HG03521 (cell line): ENCODE measurements at regions not wholly inside any gene's neighbourhood (a gene's known extent, or its start where the extent isn't known, plus 50 kb on each side); places are given as distances from the start of the nearest gene placed in this dataset.

Source experiments
- ATAC-seq: cut with Tn5 transposase; IDR thresholded peaks from one replicate; pipeline ENCODE4 v1.9.1; 2021; ENCODE audit warnings: mild to moderate bottlenecking, moderate library complexity; ENCODE audit not compliant: unreplicated experiment

DNA sequence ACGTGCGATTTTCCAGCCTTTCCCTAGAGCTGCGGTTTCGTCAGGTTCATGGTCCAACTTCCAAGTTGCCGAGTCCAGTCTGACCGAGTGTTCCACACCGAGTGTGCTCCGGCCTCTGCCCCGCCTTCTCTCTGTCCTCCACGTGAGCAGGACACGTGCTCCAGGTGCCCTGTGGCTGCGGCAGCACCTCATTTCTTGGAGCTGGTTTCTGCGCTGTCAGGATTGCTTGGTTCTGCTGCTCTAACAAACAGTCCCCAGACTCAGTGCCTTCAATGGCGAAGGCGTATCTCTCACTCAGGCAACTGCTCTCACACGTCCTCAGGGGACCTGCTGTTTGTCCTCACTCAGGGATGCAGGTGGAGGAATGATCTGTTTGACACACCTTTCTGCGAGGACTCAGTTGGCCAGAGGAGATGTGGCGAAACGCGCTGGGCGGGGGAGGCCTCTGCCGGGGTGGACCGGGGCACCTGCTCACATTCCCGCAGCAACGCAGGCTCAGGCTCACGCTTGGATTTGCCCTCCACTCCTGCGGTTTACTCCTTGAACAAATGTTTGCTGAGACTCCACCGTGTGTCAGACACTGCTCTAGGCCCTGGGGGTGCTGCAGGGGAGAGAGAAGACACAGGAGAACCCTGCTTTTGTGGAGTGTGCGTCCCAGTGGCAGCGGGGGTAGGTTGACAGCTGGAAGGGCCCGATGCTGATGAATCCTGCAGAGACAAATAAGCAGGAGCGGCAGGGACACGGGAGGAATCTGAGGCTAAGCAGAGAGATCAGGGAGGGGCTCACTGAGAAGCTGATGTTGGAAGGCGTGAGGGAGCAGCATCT lies 63.4 kb upstream of the FBRSL1 start:
- ATAC-seq: no peak

DNA sequence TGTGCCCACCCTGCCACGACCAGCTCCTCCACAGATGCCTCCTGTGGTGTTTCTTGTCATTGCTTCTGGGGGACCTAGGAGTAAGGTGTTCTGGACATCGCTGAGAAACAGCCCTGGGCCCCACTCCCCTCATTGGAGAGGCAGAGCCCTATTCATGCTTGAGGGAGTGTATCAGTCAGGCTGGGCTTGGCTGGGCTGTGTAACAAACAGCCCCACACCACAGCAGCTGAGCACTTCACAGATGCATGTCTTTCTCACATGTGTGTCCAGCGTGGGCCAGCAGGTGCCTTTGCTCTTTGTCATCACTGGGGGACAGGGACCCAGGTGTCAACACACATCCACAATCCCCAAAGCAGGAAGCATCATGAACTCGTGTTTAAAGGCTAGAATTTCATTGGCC lies 65.1 kb upstream of the FBRSL1 start:
- ATAC-seq: no peak

DNA sequence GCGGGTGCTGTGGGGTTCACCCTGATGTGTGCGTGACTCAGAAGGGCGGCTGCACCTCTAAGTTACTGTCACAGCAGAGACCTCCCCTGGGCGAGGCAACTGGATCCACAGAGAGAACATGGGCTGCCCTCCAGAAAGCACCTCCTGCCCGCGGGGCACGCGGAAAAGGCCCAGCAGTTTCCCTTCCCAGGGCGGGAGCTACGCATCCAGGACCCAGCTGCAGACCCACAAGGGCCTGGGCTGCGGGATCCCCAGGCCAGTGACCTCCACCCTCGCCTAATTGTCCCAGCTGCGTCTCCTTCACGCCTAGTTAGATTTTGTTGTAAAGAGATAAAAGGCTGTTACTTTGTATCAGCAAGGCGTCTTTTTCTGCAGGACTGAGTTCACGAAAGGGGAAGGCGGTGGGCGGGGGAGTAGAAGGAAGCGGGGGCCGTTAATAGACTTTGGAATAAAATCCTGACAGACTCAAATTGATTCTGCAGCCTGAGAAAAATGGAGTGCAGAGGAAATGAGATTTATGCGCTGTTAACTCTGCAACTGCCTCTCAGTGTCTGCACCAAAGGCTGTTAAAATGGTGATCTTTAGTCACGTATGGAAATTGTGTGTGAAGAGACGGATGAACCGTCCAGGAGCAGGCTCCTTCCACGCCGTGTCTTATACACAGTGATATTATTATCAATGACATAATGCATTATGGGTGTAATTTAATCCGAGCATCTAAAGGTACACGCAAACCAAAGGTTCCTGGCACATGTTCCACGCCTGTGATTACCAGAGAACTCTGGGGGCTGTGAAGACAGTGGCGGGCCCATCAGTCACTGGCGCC lies 65.9 kb upstream of the FBRSL1 start:
- ATAC-seq: no peak

DNA sequence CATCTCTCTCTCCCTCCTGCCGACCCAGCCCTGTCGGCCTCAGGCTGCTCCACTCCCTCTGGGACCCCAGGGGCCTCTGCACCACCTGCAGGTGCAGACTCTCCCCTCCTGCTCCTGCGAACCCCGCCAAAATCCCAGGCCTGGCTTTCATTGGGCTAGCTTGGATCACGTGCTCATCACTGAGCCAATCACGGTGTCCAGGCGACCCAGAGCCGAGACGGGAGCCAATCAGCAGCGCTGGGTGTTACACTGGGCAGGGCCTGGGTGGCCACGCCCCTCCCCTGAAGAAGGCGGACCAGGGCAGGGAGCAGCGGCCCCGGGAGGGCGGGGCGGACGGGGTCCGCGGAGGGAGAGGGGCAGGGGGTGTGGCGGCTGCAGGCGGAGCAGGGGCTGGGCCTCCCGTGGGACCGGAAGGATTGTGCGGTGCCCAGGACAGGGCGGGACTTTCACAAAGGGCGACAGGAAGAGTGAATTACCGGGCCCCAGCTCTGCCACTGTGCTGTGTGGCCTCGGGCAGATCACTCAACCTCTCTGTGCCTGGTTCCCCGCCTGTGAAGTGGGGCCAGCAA lies 66.6 kb upstream of the FBRSL1 start:
- ATAC-seq: no peak

DNA sequence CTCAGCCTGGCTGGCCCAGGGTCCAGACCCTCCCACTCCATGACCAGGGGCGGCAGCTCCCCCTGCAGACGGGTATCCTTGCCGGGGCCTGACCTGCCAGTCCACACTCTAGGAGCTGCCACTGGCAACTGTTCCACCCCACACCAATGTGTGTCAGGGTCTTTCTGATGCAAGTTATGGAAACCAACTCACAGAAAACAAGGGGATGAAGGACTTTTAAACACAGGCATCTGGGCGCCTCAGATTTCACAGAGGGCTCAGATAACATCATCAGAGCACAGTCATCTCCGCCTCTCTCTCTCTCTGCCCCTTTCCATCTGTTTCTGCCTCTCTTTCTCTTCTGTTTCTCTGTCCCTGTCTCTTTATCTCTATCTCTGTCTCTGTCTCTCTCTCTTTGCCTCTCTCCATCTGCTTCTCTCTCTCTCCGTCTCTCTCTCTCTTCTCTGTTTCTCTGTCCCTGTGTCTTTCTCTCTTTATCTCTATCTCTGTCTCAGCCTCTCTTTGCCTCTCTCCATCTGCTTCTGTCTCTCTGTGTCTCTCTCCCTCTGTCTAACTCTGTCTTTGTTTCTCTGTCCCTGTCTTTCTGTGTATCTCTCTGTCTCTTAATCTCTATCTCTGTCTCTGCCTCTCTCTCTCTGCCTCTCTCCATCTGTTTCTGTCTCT lies 67.4 kb upstream of the FBRSL1 start:
- ATAC-seq: no peak

DNA sequence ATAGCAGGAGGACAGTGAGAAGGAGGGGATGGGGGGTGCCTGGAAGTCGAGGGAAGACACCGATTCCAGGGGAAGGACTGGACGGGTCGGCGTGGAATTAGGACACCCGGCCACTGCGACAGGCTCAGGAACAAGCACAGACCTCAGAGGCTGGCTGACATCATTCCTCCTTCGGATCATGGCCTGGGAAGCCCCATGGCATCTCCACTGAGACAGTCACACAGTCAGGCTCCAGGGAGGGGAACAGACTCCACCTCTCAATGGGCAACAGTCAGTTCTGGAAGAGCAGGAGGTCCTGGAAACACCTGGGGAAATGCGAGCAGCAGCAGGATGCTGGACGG lies 67.9 kb upstream of the FBRSL1 start:
- ATAC-seq: no peak

DNA sequence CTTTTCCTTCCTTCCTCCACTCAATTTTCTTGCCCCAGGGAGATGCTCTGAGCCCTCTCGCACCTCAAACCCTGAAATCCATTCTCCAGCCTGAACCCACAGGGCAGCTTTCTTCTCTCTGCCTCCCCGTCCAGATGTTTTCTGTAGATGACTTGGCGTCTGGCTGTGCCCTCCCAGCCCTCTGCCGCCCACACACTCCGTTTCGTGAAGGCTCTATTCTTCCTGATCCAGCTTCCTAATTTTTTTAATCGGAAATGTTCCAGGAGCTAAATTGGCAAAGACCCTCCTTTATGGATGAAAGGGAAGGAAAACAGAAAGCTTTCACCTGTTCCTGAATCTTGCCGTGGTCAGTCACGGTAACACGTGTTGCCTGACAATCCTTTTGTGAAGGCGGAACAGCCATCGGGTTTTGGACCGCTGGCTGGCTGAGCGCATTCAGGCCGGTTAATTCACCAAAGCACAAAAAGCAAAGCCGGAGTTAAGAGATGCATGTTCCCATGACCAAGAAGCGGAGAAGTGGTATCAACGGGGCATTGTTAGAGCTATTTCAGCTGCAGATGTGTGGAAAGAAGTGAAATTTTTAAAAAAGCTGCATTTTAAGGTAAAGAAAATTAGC lies 70.2 kb upstream of the FBRSL1 start:
- ATAC-seq: no peak

DNA sequence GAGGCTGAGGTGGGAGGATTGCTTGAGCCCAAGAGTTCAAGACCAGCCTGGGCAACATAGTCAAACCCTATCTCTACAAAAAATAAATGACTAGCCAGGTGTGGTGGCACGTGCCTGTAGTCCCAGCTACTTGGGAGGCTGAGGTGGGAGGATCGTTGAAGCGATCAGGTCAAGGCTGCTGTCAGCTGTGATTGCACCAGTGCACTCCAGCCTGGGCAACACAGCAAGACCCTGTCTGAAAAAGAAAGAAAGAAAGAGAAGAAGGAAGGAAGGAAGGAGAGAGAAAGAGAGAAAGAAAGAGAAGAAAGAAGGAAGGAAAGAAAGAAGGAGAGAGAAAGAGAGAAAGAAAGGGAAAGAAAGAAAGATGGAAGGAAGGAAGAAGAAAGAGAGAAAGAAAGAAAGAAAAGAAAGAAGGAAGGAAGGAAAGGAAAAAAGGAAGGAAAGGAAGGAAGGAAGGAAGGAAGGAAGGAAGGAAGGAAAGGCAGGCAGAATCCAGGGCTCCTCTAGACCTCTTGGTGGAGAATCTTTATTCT lies 71.5 kb upstream of the FBRSL1 start:
- no peak for ATAC-seq

DNA sequence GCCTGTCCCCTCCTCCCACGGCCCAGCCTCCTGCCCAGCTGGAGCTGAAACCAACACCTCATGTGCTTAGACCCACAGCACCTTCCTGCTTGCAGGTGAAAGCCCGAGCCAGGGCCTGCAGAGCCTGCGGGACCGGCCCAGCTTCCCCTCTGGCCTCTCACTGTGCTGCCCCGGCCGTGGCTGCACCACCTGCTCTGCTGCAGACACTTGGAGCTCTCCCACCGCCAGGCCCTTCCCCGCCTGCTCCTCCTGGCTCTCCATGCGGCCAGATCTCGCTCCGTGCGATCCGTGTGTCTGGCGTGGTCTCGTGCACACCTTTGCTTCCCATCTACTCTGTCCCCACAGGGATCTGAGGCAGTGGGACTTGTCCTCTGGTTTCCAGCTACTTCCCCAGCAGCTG lies 72.2 kb upstream of the FBRSL1 start:
- no peak for ATAC-seq

DNA sequence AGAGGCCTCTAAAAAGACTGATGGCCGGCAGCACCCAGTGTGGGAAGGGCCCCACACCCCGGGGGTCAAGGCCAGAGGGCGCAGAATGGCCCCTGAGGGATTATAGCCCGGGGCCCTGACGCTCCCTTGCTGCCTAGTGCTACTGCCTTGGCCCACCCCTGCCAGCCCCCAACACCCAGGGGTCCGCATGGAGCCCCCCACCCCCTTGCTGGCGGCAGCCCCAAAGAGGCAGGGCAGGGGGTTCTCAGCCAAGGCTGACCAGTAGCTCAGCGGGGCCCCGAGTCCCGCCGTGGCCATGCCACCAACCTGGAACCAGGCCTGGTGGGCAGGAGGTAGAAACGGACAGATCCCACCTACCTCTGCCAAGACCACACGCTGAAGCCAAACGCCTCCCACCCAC lies 73.1 kb upstream of the FBRSL1 start:
- no peak for ATAC-seq

DNA sequence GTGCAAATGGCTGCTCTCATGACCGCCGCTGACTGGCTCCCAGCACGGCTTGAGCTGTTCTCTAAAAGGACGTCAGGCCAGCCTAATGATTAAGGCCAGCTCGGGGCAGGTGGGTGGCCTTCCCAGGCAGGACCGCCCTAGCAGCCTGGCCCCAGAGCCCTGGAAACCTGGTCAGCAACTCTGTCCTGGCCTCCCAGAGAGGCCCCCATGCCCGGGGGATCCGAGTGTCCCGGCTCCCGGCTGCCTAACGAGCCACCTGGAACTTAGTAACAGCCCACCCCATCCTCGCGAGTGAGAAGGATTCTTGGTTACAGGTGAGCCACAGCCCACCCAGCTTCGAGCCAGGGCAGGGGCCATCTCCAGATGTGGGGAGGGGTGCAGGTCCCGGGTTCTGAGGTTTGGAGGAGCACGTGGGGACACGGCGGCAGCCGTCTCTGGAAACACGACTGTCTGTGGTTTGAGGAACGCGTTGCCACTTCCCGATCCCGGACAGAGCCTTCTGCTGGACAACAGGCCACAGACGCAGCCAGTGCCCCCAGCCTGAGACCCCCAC lies 73.8 kb upstream of the FBRSL1 start:
- no peak for ATAC-seq

DNA sequence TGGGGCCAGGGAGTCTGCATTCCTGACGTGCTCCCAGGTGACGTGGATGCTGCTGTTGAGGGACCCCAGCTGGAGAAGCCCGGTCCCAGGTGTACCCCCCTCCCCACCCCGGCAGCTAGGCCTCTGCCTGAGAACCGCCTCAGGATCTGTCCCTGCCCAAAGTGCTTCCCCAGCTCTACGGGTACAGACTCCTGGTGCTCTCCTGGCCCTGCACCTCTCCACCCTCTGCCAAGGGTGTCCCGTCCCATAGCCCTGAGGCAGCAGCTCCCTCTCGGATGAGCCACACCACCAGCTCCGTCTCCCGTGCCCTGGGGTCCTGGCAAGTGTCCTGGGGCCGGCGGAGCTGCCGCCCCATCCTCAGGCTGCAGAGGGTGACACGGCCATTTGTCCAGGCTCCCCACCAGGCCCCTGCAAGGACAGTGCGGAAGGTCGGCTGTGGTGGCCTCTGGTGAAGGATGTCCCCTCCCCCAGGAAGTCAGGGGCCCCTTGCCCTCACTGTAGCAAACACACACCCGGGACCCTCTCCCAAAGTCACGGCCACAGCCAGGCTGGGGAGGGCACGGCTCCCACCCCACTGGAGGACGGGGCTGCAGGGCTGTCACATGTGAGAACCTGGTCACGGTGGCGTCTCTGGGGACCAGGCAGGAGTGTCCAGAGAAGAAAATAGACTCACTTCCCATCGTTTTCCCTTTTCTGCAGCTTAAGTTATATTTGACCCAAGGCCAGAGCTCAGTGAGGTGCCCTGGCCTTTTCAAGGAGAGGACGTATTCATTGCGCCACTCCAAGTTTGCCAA lies 74.4 kb upstream of the FBRSL1 start:
- no peak for ATAC-seq

DNA sequence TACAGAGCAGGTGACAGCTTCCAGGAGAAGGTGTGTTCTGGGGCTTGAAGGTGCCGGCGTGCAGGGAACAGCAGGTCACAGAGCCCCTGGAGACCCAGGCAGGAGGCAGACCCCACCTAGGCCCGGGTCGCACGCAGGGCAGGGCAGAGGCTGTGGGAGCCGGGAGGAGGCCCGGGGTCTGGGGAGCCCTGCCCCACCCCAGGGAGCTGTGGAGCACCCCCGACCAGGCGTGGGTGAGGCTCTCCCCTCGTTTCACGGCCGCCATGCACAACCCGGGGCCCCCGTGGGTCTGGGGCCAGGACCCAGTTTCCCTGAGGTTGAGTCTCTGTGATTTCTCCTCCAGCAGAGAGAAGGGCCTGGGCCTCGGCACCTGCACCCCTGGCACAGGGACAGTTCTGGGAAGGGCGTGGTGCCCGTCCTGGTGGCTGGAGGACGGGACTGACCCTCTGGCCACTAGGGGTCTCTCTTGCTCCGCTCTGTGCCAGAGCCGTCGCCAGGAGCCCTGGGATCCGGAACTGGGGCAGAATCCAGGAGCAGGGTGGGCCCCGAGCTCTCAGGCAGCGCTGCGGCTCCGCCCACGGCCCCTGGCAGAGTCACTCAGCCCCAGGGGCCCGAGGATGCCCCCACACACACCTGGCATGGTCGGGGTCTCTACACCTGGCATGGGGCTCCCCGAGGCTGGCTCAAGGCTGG lies 75.2 kb upstream of the FBRSL1 start:
- no peak for ATAC-seq

DNA sequence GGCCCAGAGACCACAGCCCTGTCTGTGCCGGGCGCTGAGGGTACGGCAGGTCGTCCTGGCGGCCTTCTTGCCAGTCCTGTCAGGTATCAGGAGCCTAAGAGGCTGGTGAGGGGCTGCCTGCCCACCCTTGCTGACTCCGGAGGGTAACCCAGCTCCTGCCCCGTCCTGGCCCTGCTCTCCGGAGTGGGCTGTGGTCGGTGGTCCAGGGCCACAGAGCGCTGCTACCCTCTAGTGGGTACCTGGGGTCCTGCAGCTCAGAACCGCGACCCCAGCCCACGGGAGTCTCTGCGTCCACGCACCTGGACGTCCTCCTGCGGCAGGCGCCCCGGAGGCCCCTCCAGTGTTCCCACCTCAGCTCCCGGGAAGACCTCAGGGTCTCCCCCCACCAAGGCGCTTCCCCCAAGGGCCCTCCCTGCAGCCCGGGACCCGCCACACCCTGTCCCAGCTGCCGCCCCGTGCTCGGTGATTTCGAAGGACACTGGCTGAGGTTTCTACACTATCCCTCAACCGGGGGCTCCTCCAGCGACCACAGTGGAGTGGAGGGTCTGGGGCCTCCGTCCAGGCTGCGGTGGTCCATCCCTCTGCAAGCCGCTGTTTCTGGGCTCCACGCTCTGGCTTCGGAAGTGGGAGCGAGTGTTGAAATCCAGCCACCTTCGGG lies 75.9 kb upstream of the FBRSL1 start:
- ATAC-seq: no peak

DNA sequence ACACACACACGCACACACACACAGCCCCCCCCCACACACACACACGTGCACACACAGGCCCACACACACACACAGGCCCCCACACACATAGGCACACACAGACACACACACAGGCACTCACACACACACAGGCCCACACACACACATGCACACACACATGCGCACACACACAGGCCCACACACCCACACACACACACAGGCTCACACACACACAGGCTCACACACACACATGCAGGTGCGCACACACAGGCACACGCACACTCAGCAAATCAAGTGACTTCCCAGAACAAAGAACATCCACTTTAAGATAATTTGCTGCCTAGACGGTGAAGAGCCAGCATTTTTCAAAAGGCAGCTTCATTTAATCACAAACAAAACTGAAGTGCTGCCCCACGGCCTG lies 78.5 kb upstream of the FBRSL1 start:
- ATAC-seq: no peak

DNA sequence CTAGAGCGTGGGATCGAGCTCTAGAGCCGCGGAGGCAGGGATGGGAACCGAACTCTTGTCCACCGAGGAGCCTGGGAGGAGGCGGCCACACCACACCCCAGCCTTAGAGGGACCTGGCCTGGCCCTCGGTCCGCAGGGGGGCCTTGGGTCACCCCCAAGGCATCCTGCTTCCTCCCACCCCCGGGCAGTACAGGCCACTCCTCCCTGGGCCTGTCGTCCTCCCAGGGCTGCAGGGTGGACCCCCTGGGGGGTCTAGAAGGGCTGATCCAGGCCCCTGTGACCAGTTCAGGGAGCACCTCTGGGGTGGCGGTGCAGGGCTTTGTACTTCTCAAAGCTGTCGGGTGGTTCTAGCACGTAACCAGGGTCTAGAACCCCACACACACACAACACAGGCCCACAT lies 79.1 kb upstream of the FBRSL1 start:
- ATAC-seq: no peak

DNA sequence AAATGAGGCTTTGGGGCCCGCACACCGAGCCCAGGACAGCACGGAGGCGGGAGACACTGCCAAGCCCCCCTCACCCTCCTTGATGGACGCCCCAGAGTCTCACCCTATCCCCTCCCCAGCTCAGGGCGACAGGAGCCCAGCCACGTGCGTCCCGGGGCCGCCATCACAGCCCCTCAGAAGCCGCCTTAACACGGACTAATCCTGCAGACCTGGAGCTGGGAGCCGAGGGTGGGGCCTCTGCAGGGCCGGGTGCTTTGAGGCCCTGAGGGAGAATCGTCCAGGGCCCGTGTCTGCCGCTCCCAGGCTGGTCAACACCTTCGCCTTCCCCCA lies 79.7 kb upstream of the FBRSL1 start:
- ATAC-seq: no peak

DNA sequence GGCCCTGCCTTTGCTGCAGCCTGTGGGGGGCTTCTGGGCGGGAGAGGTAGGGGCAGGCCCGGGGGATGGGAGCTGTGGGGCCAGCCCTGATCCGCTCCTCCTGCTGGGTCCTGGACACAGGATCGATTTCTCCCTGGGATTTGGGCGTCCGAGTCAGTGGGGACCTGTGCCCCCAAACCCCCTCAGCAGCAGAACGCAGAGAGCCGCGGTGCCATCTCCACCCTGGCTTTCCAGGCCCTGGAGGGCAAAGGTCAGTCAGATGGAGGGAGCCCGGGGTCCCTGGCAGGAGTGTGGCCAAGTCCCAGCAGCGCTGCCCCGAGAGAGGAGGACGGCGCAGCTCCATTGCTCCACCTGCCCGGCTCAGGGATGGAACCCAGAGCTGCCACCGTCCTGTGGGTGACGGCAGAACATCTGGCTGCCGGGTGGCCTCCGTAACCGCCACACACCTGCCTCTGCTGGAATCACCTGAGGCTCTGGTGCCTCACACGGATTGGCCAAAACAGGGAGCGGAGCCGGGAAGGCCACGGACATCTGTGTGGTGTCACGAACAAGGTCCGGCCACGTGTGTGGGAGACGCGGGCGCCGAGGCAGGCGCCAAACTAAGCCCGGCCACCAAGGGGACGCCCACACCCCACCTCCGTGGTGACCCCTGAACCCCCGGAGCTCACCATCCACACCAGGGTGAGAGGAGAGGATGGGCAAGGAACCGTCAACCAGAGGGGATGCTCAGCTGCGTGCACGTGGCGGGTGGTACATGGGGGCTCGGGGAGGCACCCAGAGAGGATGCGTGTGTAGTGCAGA lies 80.3 kb upstream of the FBRSL1 start:
- ATAC-seq: no peak
